GM21825 (cell line): ENCODE measurements at regions not wholly inside any gene's neighbourhood (a gene's known extent, or its start where the extent isn't known, plus 50 kb on each side); places are given as distances from the start of the nearest gene placed in this dataset.
"Not testable (repeated sequence)": the region's sequence is repeated elsewhere in the genome, so short reads cannot be mapped to it uniquely, and the experiment has no call there.

ENCODE experiments used
- ATAC-seq: cut with Tn5 transposase; IDR thresholded peaks from one replicate; pipeline ENCODE4 v1.9.1; 2021; ENCODE audit warnings: mild to moderate bottlenecking, moderate library complexity; ENCODE audit not compliant: unreplicated experiment

DNA sequence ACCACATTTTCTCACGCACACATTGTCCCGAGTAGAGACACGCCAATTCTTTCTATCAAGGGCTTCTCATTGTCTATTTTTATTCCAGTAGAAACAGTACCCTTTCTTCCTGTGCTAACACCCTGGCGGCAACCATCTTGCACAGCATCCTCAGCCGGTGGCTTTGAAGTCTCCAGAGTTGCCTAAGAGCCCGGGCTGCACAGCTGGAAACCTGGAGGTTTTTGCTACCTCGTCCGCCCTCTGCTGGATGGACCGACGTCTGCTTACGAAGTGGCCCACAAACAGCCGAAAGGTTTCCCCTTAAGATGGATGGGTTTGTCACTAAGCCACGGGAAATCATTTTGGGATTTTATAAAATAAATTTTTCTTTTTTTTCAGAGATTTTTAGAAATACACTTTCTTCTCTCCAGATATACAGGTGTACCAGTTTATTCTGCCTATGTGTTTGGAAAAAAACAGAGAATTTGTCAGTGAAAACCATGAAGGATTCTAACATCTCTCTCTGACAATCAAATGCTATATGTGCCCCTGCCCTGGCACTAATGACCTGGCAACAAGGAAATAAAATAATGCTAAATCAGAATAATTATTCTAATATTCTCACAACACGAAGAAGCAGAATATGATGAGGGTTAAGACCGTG, 81.8 kb upstream of the FAM204A start:
- peak; percentile 82 for ATAC-seq

DNA sequence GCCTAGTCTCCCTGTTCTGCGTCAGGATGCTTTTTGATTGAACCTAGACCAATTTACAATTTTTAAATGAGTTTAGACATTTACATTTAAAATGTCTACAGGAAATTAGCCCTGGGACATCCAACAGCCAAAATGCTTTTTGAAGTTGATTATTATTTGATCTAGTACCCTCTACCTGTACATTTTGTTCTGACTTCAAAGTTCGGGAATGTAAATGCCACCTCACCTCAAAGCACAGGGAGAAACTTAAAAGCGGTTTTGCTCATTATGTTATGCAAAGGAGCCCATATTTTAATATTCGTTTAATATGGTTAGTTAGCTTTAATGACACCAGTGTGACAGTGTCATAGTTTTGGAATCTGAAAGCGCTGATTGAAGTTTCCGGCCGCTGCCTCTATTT, 80.1 kb upstream of the FAM204A start:
- no peak for ATAC-seq

DNA sequence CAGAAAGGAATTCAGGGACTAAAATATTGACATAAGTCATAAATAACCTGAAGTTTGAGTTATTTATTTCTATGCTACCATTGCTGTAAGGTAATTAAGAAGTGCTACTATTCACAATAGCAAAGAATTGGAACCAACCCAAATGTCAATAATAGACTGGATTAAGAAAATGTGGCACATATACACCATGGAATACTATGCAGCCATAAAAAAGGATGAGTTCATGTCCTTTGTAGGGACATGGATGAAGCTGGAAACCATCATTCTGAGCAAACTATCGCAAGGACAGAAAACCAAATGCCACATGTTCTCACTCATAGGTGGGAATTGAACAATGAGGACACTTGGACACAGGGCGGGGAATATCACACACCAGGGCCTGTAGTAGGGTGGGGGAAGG, 77.9 kb upstream of the FAM204A start:
- ATAC-seq: not testable (repeated sequence)

DNA sequence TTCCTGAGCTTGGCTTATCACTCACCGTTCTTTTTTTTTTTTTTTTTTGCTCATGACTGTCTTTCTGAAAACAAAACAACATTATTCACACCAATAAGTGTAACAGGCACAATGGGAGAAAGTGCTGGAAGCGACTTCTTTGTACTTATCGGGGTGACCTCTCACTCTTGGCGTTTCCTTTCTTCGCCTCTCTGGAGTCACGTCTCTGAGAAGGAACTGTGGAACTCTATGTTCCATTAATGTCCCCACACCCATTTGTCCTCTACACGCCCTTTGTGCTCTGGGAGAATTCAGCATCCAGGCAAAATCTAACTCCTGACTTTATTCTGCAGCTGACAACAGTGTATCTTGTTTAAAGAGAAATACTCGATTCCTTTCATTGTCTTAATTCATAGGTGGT, 70.8 kb upstream of the FAM204A start:
- ATAC-seq: no peak

DNA sequence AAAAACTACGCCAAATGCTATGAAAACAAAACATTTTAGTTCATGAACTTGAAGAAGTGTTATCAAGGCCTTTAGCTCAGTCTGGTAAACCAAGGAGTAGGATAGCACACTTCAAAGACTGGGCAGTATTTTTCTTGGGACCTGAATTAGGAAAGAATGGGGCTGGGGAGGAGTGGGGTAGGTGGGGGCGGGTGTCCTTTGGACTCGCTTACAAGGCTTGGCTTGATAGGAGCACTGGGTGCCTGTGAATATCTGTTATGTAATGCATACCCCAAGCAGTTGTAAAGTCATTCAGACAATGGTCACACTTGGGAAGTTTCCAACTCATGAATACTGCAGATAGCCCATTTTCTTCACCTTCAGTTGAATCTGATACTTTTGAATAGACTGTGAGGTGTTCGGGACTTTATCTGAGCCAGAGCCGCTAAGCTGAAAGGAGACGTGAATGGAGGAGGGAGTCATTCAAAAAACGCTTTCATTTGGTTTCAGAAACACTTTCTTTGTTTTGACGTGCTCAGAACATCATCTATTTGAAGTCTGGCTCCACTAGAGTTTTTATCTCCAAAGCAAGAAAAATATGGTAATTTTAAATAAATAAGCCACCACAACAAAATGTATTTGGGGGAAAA, 70.1 kb upstream of the FAM204A start:
- no peak for ATAC-seq

DNA sequence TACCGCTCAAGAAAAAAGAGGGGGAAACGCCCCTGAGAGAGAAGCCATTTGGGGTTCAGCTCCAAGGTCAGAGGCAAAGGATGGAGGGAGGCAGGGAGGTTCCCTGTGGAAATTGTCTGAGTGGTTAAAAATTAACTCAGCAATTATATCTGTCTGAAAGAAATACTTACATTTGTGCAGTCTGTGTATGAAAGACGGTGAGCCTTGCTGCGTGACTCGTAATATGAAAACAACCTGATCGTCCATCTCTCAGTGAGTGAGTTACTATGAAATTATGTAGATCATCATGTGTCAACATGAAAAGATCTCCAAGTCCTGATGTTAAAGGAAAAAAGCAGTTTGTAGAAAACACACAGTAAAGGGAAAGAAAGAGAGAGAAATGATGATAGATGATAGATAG, 67.2 kb upstream of the FAM204A start:
- no peak for ATAC-seq

DNA sequence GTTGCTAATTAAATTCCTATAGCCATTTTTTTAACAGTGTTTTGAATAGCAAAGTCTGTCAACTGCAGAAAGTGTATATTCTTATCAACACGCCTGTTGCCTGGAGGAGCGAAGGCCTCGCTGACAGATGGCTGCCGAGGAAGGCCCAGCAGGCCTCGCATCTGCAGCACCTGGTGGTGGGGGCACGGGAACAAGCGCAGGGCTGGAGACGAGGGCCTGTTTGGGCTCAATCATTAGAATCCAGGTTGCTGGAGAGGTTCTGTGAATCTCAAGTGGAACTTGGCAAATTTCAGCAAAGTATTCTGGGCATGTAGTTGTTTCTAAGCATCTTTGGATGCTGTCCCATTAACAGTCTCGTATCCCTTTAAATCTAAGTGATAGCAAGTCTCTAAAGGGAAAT, 66.1 kb upstream of the FAM204A start:
- ATAC-seq: no peak

DNA sequence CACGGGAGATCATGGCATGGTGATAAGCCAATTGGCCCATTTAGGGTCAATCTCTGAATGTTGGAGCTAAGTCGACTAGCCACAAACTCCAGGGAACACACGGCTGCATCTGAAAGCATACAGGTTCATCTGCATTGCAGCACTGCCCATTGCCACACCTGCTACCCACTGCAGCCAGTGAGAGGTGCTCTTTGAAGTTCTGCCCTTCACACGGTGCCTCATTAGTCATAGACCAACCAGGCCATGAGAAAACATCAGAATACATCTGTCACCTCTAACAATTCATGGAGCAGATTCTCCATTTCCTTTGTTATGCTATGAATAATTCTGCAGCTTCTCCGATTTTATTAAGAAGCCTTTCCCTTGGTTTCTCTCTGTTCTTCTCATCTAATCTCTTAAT, 65.7 kb upstream of the FAM204A start:
- ATAC-seq: no peak

DNA sequence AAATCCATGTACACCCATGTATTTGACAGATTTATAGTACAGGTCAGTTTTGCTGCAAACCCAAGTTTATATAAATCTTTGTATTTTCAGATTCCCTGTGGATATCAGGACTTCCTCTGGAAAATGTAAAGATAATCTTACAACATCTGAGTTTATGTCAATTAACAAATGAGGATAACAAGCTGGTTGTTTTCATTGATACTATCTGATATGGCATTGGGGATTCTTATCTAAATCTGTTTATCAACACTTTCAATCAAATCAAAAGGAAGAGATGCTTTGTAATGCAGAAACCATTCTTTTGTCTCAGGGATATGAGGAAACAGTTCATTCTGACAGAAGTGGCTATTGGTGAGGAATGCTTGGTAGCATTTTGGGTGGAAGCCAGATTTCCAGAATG, 64.9 kb upstream of the FAM204A start:
- ATAC-seq: no peak

DNA sequence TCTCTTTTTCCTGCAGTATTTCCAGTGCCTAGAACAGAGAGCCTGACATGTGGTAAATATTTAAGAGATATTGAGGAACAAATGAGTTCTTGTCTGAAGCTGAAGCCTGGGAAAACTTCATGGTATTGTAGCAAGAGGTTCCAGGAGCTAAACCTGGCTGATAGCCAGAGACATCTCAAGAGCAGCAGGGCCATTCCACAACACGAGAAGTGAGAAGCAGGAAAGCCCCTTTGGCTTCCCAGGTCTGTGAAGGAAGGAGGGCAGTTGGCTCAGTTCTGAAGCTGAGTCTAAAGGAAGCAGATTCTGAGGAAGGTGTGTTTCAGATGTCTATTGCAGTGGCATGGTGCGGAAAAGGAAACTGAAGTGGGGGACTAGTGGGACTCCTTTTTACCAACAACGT, 63.8 kb upstream of the FAM204A start:
- ATAC-seq: no peak

DNA sequence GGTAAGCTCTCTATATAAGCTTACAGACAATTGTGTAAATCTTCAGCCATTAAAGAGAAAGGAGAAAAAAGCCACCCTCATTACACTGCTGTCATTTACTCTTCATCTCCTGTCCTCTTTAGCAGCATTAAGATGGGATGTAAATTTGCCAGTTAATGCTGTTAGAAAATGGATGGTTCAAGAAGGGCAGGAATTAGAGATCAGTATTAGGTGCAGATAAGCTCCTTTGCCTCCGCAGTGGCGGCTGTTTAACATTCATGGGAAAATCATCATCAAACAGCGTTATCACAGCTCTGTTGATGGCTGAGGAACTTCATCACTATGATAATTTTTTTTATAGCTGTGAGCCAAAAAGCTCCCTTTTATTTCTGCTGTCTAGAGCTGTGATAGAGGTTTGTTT, 61.8 kb upstream of the FAM204A start:
- ATAC-seq: no peak

DNA sequence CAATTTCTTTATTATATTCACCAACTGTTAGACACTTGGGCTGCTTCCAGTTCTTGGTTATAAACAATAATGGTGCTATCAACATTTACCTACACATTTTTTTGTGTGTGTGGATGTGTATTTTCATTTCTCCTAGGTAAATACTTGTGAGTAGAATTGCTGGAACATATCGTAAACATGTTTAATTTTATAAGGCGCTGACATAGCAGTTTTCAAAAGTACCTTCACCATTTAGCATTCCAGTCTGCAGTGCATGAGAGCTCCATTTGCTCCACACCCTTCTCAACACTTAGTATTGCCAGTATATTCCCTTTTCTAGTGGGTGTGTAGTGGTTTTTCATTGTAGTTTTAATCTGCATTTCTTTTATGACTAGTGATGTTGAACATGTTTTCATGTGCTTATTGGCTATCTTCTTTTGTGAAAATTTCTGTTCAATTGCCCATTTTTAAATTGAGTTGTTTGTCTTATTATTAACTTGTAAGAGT, 59.6 kb upstream of the FAM204A start:
- ATAC-seq: no peak

DNA sequence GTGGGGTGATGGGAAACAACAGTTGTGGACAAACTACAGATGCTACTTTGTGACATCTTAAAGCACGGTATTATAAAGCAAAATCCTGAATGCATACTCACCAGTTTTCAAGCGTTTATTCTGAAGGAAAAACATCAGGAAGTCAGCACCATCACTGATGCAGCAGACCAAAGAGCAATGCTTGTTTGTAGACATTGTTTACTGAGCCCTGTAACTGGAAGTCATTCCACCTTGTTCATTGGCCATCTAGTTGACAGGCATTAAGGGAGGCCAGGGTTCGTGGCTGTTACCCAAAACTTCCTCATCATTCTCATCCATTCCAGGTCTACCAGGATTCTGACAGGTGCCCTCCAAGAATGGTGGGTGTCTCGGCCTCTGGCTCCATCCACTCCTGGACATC, 55.3 kb upstream of the FAM204A start:
- ATAC-seq: no peak

DNA sequence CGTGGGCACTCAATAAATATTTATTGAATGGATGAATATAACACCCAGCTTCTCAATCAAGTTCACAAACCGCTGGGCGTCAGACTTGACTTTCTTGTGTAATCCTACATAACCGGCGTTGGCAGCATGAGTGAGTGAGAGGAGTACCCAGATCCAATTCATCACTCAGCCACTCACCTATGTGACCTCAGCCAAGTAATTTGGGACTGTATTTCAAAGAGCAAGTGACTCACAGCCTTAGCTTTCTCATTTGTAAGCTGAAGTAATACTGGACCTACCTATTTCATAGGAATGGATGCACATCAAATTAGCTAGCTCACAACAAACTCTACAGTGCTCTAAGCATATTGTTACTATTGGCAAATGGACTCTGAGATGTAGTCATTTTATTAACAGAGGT, 53.8 kb upstream of the FAM204A start:
- ATAC-seq: no peak

DNA sequence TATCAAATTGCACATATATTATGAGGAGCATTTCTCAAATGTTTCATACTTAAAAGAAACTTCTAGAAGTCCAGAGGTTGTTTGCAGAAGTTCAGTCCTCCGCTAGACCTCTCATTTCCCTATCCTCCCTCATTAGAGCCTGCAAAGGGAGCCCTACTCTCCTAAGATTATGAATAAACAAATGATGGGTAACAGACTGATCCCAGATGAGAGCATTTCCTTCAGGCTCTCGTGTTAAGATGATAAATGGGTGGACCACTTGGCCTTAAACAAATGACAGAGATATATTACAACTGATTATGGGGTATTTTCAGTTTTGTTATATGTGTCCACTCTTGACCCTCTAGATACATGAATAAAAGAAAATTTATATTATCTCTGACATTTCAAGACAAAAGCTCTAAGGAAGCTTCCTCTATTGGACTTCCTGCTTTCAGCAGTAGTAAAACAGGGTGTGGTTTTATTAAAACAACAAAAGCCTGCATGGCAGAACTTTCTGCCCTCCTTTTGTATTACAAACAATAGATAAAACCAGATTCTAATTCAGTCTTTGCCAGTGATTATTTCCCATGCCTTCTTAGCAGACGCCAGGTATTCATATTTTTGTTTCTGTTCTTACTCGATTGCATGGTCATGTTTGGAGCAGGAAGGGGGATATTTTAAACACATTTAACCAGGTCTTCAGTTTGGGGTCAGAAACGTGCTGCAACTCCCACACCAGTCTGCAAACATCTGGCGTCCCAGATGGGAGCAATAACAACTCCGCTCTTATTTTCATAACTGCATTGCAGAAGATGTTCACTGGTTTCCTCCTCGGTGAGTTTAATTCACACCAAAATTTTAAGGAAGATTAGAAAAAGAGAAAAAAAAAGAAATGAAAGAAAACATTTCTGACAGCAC, 52.4 kb upstream of the FAM204A start:
- no peak for ATAC-seq

DNA sequence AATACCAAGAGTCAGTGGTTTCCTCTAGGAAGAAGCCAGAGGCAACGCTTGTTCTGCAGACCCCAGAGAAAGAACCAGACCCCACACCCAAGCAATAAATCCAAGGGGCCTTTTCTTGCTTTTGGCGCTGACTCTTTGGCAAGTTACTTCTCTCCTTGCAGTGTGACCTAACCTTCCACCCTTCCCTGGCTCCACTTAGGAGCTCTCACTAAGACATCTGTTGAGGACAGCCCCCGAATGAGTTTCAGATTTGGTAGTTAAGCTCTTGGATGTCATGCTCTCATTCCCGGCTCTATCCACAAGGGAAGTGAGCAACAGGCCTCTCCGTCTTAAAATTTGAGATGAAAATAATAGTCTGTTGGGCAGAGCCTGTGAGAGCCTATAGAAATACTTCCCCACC, 50.6 kb upstream of the FAM204A start:
- no peak for ATAC-seq
